Fibroblast of mammary gland (primary cell): ENCODE measurements at regions not wholly inside any gene's neighbourhood (a gene's known extent, or its start where the extent isn't known, plus 50 kb on each side); places are given as distances from the start of the nearest gene placed in this dataset.

Experiments used
- DNase-seq: peaks from one replicate; pipeline ENCODE4 v3.0.0-alpha.2; 2010; ENCODE audit warnings: low read depth
- H3K4me3 ChIP-seq: 2 replicates; pipeline ENCODE4 v1.5.1; 2011; ENCODE audit warnings: low read depth, mild to moderate bottlenecking, low read length, moderate library complexity; ENCODE audit not compliant: control insufficient read depth
- CTCF ChIP-seq: conservative IDR thresholded peaks from 2 replicates; pipeline ENCODE4 v1.5.1; 2011; ENCODE audit warnings: low read depth, low read length, inconsistent platforms; ENCODE audit not compliant: control insufficient read depth, insufficient read depth

GRCh38 chr3:155029941-155030340, 50.2 kb upstream of the MME start:
- H3K4me3 ChIP-seq: no peak overlapping the region
- no peak for TF ChIP-seq CTCF
- no peak for DNase-seq

DNA sequence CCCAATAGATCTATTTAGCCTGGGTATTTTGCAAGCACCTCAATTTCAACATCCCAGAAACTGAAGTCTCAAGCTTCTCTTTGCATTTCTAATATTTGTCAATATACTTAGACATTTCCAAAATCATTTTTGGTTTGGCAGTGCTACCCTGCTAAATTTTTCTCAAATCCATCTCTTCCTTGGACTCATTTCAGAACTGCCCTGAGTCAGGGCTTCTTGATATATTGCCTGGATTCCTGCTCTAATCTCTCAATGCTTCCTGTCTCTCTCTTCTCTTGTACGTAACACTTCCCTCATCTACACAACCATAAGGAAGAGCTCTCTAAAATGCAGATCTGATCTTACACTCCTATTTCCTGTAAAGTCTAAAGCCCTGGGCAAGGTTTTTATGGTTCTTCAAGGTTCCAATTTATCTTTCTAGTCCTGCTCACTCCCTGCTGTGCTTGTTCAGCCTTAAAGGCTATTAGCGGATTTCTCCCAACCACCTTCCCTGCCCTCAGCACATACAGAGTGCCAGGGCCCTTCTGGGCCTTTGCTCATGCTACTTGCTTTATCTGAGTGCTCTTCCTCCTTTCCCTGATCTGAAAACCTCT, 53.0 kb upstream of the MME start:
- H3K4me3 ChIP-seq: no peak overlapping the region
- TF ChIP-seq CTCF: no peak
- peak; percentile 93 for DNase-seq

- DNase-seq: no peak
- no peak for TF ChIP-seq CTCF
- no peak overlapping the region for H3K4me3 ChIP-seq
Observed at GRCh38 chr3:155024006-155024638, 56.0 kb upstream of the MME start.

DNA sequence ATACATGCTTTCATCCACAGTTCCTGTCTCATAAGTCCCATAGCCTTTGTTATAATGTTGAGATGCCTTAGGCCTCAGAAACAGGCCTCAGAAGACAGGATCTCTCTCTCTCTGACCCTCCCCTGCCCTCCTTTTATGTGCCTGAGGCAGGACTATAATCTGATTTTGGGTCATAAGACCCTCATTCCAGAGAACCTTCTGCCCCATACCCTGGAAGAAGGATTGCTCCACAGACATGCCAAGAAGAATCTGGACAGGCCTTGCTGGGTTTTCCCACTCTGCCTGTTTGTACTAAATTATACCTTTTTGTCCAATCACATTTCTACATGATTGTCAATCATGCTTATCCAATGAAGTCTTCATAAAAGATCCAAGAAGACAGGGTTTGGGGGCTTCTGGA, 57.2 kb upstream of the MME start:
- no peak for TF ChIP-seq CTCF
- no peak for DNase-seq

GRCh38 chr3:155019575-155019974, 60.5 kb upstream of the MME start:
- peak; percentile 50 for DNase-seq
- no peak overlapping the region for H3K4me3 ChIP-seq
- no peak for TF ChIP-seq CTCF

More for the DNA sequence above, 57.2 kb upstream of the MME start:
- no peak overlapping the region for H3K4me3 ChIP-seq

GRCh38 chr3:155018621-155019330, 61.3 kb upstream of the MME start:
- DNase-seq: peak; percentile 30
- H3K4me3 ChIP-seq: no peak overlapping the region
- TF ChIP-seq CTCF: no peak
